ENCODE measurements at regions not wholly inside any gene's neighbourhood (a gene's known extent, or its start where the extent isn't known, plus 50 kb on each side); places are given as distances from the start of the nearest gene placed in this dataset.
"Not testable (repeated sequence)": the region's sequence is repeated elsewhere in the genome, so short reads cannot be mapped to it uniquely, and the experiment has no call there.

DNA sequence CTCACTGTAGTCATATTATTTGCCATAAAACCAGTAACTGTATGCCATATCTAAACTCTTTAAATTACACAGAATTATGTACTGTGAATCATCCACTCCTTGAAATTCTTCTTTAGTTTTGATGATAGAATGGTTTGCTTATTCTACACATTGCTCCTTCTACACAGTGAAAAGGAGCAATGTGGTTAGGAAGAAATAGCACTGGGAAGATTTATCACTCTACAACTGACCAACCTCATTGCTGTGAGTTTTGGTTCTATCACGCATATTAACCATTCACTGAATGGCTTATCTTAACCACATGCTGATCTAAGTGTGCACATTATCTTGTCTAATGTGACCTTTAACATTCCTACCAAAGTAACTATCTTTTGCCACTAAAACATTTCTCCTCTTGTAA, 415.7 kb upstream of the NDST4 start:
- Histone ChIP-seq H3K36me3 (ENCODE audit: low read depth) (no peaks in the 10 kb centered on the region), H3K4me3 (ENCODE audit: severe bottlenecking) (no peak overlapping the region), H3K9me3 (ENCODE audit: severe bottlenecking) (no peaks in the 10 kb centered on the region), H3K4me1 (ENCODE audit: insufficient read depth, poor library complexity, severe bottlenecking) (no peaks in the 10 kb centered on the region), H3K27ac (ENCODE audit: poor library complexity, severe bottlenecking) (no peak overlapping the region), H3K27me3 (ENCODE audit: insufficient read depth, poor library complexity, severe bottlenecking) (no peaks in the 10 kb centered on the region)
- no peak for TF ChIP-seq CTCF (IDR thresholded peaks at IDR 0.05; ENCODE audit: poor library complexity, severe bottlenecking)
- DNase-seq (ENCODE audit: low spot score) (no peak), ATAC-seq (ENCODE audit: low read depth) (no peak)

DNA sequence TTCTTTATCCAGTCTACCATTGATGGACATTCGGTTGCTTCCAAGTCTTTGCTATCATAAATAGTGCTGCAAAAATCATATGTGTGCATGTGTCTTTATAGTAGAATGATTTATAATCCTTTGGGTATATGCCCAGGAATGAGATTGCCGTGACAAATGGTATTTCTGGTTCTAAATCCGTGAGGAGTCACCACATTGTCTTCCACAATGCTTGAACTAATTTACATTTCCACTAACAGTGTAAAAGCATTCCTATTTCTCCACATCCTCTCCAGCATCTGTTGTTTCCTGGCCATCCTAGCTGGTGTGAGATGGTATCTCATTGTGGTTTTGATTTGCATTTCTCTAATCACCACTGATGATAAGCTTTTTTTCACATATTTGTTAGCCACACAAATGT, 406.1 kb upstream of the NDST4 start:
- H3K4me3 ChIP-seq (ENCODE audit: severe bottlenecking); H3K27me3 ChIP-seq (ENCODE audit: insufficient read depth, poor library complexity, severe bottlenecking); H3K9me3 ChIP-seq (ENCODE audit: severe bottlenecking); H3K27ac ChIP-seq (ENCODE audit: poor library complexity, severe bottlenecking); H3K36me3 ChIP-seq (ENCODE audit: low read depth); ATAC-seq (ENCODE audit: low read depth); DNase-seq (ENCODE audit: low spot score); H3K4me1 ChIP-seq (ENCODE audit: insufficient read depth, poor library complexity, severe bottlenecking): not testable (repeated sequence)

- Histone ChIP-seq H3K27ac (ENCODE audit: poor library complexity, severe bottlenecking) (no peak overlapping the region), H3K9me3 (ENCODE audit: severe bottlenecking) (no peaks in the 10 kb centered on the region), H3K4me3 (ENCODE audit: severe bottlenecking) (no peak overlapping the region), H3K36me3 (ENCODE audit: low read depth) (no peaks in the 10 kb centered on the region), H3K4me1 (ENCODE audit: insufficient read depth, poor library complexity, severe bottlenecking) (no peaks in the 10 kb centered on the region), H3K27me3 (ENCODE audit: insufficient read depth, poor library complexity, severe bottlenecking) (no peaks in the 10 kb centered on the region)
- TF ChIP-seq CTCF (IDR thresholded peaks at IDR 0.05; ENCODE audit: poor library complexity, severe bottlenecking) = no peak
- ATAC-seq (ENCODE audit: low read depth) (no peak), DNase-seq (ENCODE audit: low spot score) (no peak)
Measured at GRCh38 chr4:115515772-115516171, 402.4 kb upstream of the NDST4 start.

- ATAC-seq (ENCODE audit: low read depth) = no peak
- no peaks in the 10 kb centered on the region for H3K9me3 ChIP-seq (ENCODE audit: severe bottlenecking)
- no peak for DNase-seq (ENCODE audit: low spot score)
Measured at GRCh38 chr4:115515366-115515765, 401.9 kb upstream of the NDST4 start.

GRCh38 chr4:115514675-115515074, 401.3 kb upstream of the NDST4 start:
- no peak for TF ChIP-seq CTCF (IDR thresholded peaks at IDR 0.05; ENCODE audit: poor library complexity, severe bottlenecking)
- Histone ChIP-seq H3K4me1 (ENCODE audit: insufficient read depth, poor library complexity, severe bottlenecking) (no peaks in the 10 kb centered on the region), H3K4me3 (ENCODE audit: severe bottlenecking) (no peak overlapping the region), H3K27ac (ENCODE audit: poor library complexity, severe bottlenecking) (no peak overlapping the region), H3K27me3 (ENCODE audit: insufficient read depth, poor library complexity, severe bottlenecking) (no peaks in the 10 kb centered on the region), H3K9me3 (ENCODE audit: severe bottlenecking) (no peaks in the 10 kb centered on the region), H3K36me3 (ENCODE audit: low read depth) (no peaks in the 10 kb centered on the region)
- ATAC-seq (ENCODE audit: low read depth) (no peak), DNase-seq (ENCODE audit: low spot score) (no peak)

More at GRCh38 chr4:115515366-115515765, 401.9 kb upstream of the NDST4 start:
- TF ChIP-seq CTCF (IDR thresholded peaks at IDR 0.05; ENCODE audit: poor library complexity, severe bottlenecking) = no peak
- no peak overlapping the region for H3K27ac ChIP-seq (ENCODE audit: poor library complexity, severe bottlenecking)
- no peaks in the 10 kb centered on the region for H3K36me3 ChIP-seq (ENCODE audit: low read depth)
- H3K27me3 ChIP-seq (ENCODE audit: insufficient read depth, poor library complexity, severe bottlenecking) = no peaks in the 10 kb centered on the region
- no peaks in the 10 kb centered on the region for H3K4me1 ChIP-seq (ENCODE audit: insufficient read depth, poor library complexity, severe bottlenecking)
- H3K4me3 ChIP-seq (ENCODE audit: severe bottlenecking) = no peak overlapping the region
